ENCODE measurements at regions not wholly inside any gene's neighbourhood (a gene's known extent, or its start where the extent isn't known, plus 50 kb on each side); places are given as distances from the start of the nearest gene placed in this dataset.

GRCh38 chr5:96144289-96144688, 182.6 kb upstream of the ELL2 start:
- TF ChIP-seq, protein P1, sequence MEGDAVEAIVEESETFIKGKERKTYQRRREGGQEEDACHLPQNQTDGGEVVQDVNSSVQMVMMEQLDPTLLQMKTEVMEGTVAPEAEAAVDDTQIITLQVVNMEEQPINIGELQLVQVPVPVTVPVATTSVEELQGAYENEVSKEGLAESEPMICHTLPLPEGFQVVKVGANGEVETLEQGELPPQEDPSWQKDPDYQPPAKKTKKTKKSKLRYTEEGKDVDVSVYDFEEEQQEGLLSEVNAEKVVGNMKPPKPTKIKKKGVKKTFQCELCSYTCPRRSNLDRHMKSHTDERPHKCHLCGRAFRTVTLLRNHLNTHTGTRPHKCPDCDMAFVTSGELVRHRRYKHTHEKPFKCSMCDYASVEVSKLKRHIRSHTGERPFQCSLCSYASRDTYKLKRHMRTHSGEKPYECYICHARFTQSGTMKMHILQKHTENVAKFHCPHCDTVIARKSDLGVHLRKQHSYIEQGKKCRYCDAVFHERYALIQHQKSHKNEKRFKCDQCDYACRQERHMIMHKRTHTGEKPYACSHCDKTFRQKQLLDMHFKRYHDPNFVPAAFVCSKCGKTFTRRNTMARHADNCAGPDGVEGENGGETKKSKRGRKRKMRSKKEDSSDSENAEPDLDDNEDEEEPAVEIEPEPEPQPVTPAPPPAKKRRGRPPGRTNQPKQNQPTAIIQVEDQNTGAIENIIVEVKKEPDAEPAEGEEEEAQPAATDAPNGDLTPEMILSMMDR (IDR thresholded peaks at IDR 0.05) = no peak
- no peak for TF ChIP-seq POLR2A (IDR thresholded peaks at IDR 0.05)
